ENCODE measurements at regions not wholly inside any gene's neighbourhood (a gene's known extent, or its start where the extent isn't known, plus 50 kb on each side); places are given as distances from the start of the nearest gene placed in this dataset.

GRCh38 chr7:126213876-126214275 lies 1038.9 kb downstream of the GRM8 start:
- TF ChIP-seq CREB1 (IDR thresholded peaks at IDR 0.05; ENCODE audit: low read depth) = no peak
- no peak for TF ChIP-seq NFIC (IDR thresholded peaks at IDR 0.05)
- TF ChIP-seq USF1 (IDR thresholded peaks at IDR 0.05) = no peak
- TF ChIP-seq, protein P1, sequence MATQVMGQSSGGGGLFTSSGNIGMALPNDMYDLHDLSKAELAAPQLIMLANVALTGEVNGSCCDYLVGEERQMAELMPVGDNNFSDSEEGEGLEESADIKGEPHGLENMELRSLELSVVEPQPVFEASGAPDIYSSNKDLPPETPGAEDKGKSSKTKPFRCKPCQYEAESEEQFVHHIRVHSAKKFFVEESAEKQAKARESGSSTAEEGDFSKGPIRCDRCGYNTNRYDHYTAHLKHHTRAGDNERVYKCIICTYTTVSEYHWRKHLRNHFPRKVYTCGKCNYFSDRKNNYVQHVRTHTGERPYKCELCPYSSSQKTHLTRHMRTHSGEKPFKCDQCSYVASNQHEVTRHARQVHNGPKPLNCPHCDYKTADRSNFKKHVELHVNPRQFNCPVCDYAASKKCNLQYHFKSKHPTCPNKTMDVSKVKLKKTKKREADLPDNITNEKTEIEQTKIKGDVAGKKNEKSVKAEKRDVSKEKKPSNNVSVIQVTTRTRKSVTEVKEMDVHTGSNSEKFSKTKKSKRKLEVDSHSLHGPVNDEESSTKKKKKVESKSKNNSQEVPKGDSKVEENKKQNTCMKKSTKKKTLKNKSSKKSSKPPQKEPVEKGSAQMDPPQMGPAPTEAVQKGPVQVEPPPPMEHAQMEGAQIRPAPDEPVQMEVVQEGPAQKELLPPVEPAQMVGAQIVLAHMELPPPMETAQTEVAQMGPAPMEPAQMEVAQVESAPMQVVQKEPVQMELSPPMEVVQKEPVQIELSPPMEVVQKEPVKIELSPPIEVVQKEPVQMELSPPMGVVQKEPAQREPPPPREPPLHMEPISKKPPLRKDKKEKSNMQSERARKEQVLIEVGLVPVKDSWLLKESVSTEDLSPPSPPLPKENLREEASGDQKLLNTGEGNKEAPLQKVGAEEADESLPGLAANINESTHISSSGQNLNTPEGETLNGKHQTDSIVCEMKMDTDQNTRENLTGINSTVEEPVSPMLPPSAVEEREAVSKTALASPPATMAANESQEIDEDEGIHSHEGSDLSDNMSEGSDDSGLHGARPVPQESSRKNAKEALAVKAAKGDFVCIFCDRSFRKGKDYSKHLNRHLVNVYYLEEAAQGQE (IDR thresholded peaks at IDR 0.05; ENCODE audit: low read depth) = no peak
- TF ChIP-seq, protein P2, sequence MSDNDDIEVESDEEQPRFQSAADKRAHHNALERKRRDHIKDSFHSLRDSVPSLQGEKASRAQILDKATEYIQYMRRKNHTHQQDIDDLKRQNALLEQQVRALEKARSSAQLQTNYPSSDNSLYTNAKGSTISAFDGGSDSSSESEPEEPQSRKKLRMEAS (IDR thresholded peaks at IDR 0.05) = no peak
- no peak for TF ChIP-seq ZBTB7A (IDR thresholded peaks at IDR 0.05; ENCODE audit: low read depth)
- TF ChIP-seq TAF1 (IDR thresholded peaks at IDR 0.05; ENCODE audit: low read depth) = no peak
- no peak for TF ChIP-seq FOXM1 (IDR thresholded peaks at IDR 0.05; ENCODE audit: borderline replicate concordance, low read depth)
- TF ChIP-seq YY1 (IDR thresholded peaks at IDR 0.05; ENCODE audit: low read depth) = no peak

DNA sequence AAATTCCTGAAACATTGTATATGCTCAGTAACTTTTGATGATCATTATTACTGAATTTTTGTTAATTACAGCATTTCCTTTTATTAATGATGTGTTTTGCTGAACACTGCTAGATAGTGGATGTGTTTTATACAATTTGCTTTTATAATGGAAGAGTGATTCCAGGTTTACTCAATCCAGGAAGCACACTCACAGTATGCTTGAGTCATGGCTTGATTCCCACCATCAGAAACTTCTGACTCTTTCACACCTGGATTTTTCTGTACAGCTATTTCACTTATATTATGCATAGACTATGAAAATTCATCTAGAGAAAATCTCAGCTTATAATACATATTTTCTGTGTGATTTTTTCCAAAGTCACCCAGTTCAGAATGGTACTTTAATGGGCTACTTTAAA lies 1040.9 kb downstream of the GRM8 start:
- TF ChIP-seq, protein P2 (IDR thresholded peaks at IDR 0.05) = no peak
- TF ChIP-seq USF1 (IDR thresholded peaks at IDR 0.05) = no peak
- TF ChIP-seq YY1 (IDR thresholded peaks at IDR 0.05; ENCODE audit: low read depth) = no peak
- TF ChIP-seq TAF1 (IDR thresholded peaks at IDR 0.05; ENCODE audit: low read depth) = no peak
- TF ChIP-seq, protein P1 (IDR thresholded peaks at IDR 0.05; ENCODE audit: low read depth) = no peak
- TF ChIP-seq ZBTB7A (IDR thresholded peaks at IDR 0.05; ENCODE audit: low read depth) = no peak
- no peak for TF ChIP-seq CREB1 (IDR thresholded peaks at IDR 0.05; ENCODE audit: low read depth)
- TF ChIP-seq EP300 (IDR thresholded peaks at IDR 0.05; ENCODE audit: borderline replicate concordance) = no peak
- no peak for TF ChIP-seq FOXM1 (IDR thresholded peaks at IDR 0.05; ENCODE audit: borderline replicate concordance, low read depth)
- TF ChIP-seq TCF12 (IDR thresholded peaks at IDR 0.05; ENCODE audit: low read depth) = no peak
- TF ChIP-seq EGR1 (IDR thresholded peaks at IDR 0.05) = no peak
- no peak for TF ChIP-seq TEAD4 (IDR thresholded peaks at IDR 0.05)
- TF ChIP-seq NFIC (IDR thresholded peaks at IDR 0.05) = no peak
- no peak for TF ChIP-seq CEBPB (IDR thresholded peaks at IDR 0.05)
- TF ChIP-seq RAD21 (IDR thresholded peaks at IDR 0.05; ENCODE audit: low read depth) = no peak

DNA sequence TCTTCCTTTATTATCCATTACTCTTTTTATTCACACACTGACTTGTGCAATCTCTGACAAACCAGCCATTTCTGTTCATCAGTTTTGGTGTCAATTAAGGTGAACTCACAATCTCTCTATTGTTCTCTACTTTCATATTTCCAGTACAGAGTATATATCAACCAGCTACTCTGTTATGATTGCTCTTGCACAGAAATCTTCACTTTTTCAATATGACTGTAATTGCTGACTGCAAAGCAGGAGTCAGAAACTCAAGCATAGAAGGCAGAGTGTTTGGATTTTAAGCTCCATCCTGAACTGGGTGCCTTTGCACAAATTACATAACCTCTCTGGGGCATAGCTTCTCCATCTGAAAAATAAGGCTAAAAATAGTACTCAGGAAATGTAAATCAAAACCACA lies 1042.0 kb downstream of the GRM8 start:
- TF ChIP-seq EP300 (IDR thresholded peaks at IDR 0.05; ENCODE audit: borderline replicate concordance) (no peak), NFIC (IDR thresholded peaks at IDR 0.05) (no peak), RAD21 (IDR thresholded peaks at IDR 0.05; ENCODE audit: low read depth) (no peak), ZBTB7A (IDR thresholded peaks at IDR 0.05; ENCODE audit: low read depth) (no peak), USF1 (IDR thresholded peaks at IDR 0.05) (no peak), YY1 (IDR thresholded peaks at IDR 0.05; ENCODE audit: low read depth) (no peak), TEAD4 (IDR thresholded peaks at IDR 0.05) (no peak), EGR1 (IDR thresholded peaks at IDR 0.05) (no peak), CEBPB (IDR thresholded peaks at IDR 0.05) (no peak), FOXM1 (IDR thresholded peaks at IDR 0.05; ENCODE audit: borderline replicate concordance, low read depth) (no peak), CREB1 (IDR thresholded peaks at IDR 0.05; ENCODE audit: low read depth) (no peak), TCF12 (IDR thresholded peaks at IDR 0.05; ENCODE audit: low read depth) (no peak), TAF1 (IDR thresholded peaks at IDR 0.05; ENCODE audit: low read depth) (no peak)
- TF ChIP-seq, protein P2 (IDR thresholded peaks at IDR 0.05) = no peak
- TF ChIP-seq, protein P1 (IDR thresholded peaks at IDR 0.05; ENCODE audit: low read depth) = no peak

DNA sequence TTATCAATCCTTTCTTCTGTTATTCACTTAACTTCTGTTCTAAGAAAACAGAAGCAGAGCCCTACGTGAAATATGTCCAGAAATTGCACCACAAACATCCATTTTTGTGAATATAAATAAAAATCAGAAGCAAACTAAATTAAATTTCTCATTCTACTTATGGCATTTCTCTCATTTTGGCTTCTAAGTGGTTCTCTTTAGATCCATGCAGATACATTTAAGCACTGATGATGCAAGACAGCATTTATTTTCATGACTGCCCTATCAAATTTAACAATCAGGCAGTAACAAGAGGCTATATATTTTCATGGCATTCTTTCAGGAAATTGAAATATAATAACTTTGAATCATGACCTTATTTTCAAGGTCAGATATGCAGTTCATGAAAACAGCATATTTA lies 1049.6 kb downstream of the GRM8 start:
- TF ChIP-seq YY1 (IDR thresholded peaks at IDR 0.05; ENCODE audit: low read depth) (no peak), ZBTB7A (IDR thresholded peaks at IDR 0.05; ENCODE audit: low read depth) (no peak), TCF12 (IDR thresholded peaks at IDR 0.05; ENCODE audit: low read depth) (no peak), EGR1 (IDR thresholded peaks at IDR 0.05) (no peak), USF1 (IDR thresholded peaks at IDR 0.05) (no peak), NFIC (IDR thresholded peaks at IDR 0.05) (no peak), EP300 (IDR thresholded peaks at IDR 0.05; ENCODE audit: borderline replicate concordance) (no peak), CREB1 (IDR thresholded peaks at IDR 0.05; ENCODE audit: low read depth) (no peak), TEAD4 (IDR thresholded peaks at IDR 0.05) (no peak), FOXM1 (IDR thresholded peaks at IDR 0.05; ENCODE audit: borderline replicate concordance, low read depth) (no peak), RAD21 (IDR thresholded peaks at IDR 0.05; ENCODE audit: low read depth) (no peak), CEBPB (IDR thresholded peaks at IDR 0.05) (no peak), TAF1 (IDR thresholded peaks at IDR 0.05; ENCODE audit: low read depth) (no peak)
- TF ChIP-seq, protein P1 (IDR thresholded peaks at IDR 0.05; ENCODE audit: low read depth) = no peak
- TF ChIP-seq, protein P2 (IDR thresholded peaks at IDR 0.05) = no peak

Measured in Ishikawa (cell line).